AG04450 (cell line): ENCODE measurements at regions not wholly inside any gene's neighbourhood (a gene's known extent, or its start where the extent isn't known, plus 50 kb on each side); places are given as distances from the start of the nearest gene placed in this dataset.

ENCODE experiments used
- CTCF ChIA-PET: fragments of 300-600, 350-600 bp; formaldehyde crosslinking; extraction: SDS; loops from one replicate; lab custom pipeline; 2022; ENCODE audit warnings: antibody characterized with exemption, inconsistent platforms; lab: Charles Lee
- POLR2A ChIA-PET: fragments of 350-600 bp; formaldehyde crosslinking; extraction: SDS; loops from one replicate; lab custom pipeline; 2021; ENCODE audit warnings: antibody characterized with exemption, inconsistent platforms; lab: Yijun Ruan, JAX
- DNase-seq: peaks from one replicate; pipeline ENCODE4 v3.0.0-alpha.2; 2011; ENCODE audit warnings: low read depth, low spot score
- H3K27ac ChIP-seq: one replicate; pipeline ENCODE4 v1.5.1; 2012; ENCODE audit warnings: low read depth, low read length, control low read depth
- H3K27me3 ChIP-seq: one replicate; pipeline ENCODE4 v1.6.0; 2012; ENCODE audit warnings: low read length; ENCODE audit not compliant: control insufficient read depth, insufficient read depth
- H3K4me3 ChIP-seq: 2 replicates; pipeline ENCODE4 v1.5.1; 2011; ENCODE audit warnings: mild to moderate bottlenecking, low read depth, low read length, control low read depth
- H3K9me3 ChIP-seq: 2 replicates; pipeline ENCODE4 v1.5.1; 2012; ENCODE audit warnings: low read length; ENCODE audit not compliant: control insufficient read depth, insufficient read depth
- TF ChIP-seq, protein P1 (sequence below): IDR thresholded peaks from 2 replicates; pipeline ENCODE4 v1.5.1; 2011; ENCODE audit warnings: low read depth, low read length, control low read depth, inconsistent platforms

DNA sequence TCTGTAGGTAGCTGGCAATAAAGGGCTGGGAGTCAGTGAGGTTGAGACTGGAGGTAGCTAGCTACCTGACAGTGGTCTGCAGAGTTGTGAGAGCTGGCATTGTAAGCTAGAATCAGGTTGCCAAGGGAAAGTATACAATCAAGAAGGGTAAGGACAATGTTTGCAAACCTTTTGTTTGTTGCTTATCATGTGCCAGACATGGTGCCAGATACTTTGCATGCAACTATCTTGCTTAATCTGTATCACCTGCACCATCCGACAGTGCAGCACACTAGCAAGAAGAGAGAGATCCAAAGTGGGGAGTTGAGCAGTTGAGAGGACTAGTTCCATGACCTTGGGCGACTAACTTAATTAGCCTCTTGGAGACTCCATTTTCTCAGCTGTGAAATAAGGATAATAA lies 236.4 kb downstream of the PDCD6IP start:
- ChIA-PET CTCF (interaction anchor here (0.9 to 1.1 kb wide), 2 partner anchors 53 to 225 kb away, joined by 3 read pairs; no protein-coding TSS in a partner anchor), POLR2A (no interaction called here)
- Histone ChIP-seq H3K4me3 (no peak overlapping the region), H3K27ac (no peak overlapping the region), H3K27me3 (no peaks in the 10 kb centered on the region), H3K9me3 (no peaks in the 10 kb centered on the region)
- no peak for DNase-seq
- TF ChIP-seq, protein P1, sequence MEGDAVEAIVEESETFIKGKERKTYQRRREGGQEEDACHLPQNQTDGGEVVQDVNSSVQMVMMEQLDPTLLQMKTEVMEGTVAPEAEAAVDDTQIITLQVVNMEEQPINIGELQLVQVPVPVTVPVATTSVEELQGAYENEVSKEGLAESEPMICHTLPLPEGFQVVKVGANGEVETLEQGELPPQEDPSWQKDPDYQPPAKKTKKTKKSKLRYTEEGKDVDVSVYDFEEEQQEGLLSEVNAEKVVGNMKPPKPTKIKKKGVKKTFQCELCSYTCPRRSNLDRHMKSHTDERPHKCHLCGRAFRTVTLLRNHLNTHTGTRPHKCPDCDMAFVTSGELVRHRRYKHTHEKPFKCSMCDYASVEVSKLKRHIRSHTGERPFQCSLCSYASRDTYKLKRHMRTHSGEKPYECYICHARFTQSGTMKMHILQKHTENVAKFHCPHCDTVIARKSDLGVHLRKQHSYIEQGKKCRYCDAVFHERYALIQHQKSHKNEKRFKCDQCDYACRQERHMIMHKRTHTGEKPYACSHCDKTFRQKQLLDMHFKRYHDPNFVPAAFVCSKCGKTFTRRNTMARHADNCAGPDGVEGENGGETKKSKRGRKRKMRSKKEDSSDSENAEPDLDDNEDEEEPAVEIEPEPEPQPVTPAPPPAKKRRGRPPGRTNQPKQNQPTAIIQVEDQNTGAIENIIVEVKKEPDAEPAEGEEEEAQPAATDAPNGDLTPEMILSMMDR = no peak

DNA sequence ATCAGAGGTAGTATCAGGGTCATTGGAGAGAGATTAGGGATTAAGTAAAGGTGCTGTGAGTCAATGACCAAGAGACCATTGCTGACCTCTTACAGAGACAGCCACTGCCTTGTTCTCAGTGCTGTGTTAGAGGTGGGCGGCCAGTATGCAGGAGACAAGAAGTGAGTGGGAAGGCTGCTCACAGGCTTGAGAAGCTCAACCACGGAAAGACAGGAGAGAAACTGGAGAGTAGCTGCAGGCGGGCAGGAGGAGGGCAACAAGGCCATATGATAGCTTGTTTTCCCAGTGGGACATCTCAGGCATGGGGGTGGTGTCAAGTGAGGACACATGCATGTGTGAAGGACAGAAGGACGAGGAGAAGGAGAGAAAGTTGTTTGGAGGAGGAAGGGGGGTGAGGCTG lies 237.3 kb downstream of the PDCD6IP start:
- Histone ChIP-seq H3K4me3 (no peak overlapping the region), H3K27ac (no peak overlapping the region), H3K27me3 (no peaks in the 10 kb centered on the region), H3K9me3 (no peaks in the 10 kb centered on the region)
- POLR2A ChIA-PET = no interaction called here
- DNase-seq = no peak
- CTCF ChIA-PET = interaction anchor here (0.9 to 1.1 kb wide), 2 partner anchors 54 to 224 kb away, joined by 3 read pairs; no protein-coding TSS in a partner anchor
- TF ChIP-seq, protein P1 = no peak

DNA sequence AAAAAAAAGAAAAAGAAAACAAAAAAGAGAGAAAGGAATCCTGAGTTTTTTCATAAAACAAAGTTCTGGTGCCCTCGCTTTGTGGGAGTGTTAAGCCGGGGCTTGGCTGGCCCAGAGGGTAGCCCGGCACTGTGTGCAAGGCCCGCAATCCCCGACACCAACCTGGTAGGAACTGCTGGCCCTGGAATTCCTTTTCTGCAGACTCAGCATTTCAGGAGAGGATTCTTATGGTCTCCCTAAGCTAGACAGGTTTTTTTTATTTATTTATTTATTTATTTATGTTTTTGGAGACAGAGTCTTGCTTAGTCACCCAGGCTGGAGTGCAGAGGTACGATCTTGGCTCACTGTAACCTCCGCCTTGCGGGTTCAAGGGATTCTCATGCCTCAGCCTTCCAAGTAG lies 238.8 kb downstream of the PDCD6IP start:
- no peak for DNase-seq
- H3K4me3 ChIP-seq = no peak overlapping the region
- TF ChIP-seq, protein P1 = no peak
- POLR2A ChIA-PET = no interaction called here
- no peak overlapping the region for H3K27ac ChIP-seq
- CTCF ChIA-PET = interaction anchor here (1.2 kb wide), 1 partner anchor 57 kb away, joined by 3 read pairs; no protein-coding TSS in a partner anchor
- H3K27me3 ChIP-seq = no peaks in the 10 kb centered on the region
- H3K9me3 ChIP-seq = no peaks in the 10 kb centered on the region

DNA sequence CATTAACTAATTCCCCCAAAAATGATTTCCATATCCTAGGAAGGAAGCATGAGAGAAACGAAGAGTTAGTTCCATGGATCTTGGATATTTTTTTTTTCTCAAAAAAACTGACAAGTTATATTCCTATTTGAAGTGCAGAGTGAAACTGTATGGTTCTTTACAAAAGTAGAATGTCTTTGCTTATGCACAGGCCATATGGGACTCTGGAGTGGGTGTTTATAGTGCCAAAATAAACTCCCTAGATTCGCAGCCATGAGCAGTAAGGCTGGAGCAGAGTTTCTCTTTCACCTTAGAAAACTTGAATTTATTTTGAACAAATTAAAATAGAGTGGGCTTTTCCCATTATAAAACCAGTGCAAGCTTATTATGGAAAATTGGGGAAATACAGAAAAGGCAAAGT lies 239.7 kb downstream of the PDCD6IP start:
- CTCF ChIA-PET = interaction anchor here (1.2 kb wide), 1 partner anchor 58 kb away, joined by 3 read pairs; no protein-coding TSS in a partner anchor
- no peak for DNase-seq
- TF ChIP-seq, protein P1 = no peak
- Histone ChIP-seq H3K27me3 (no peaks in the 10 kb centered on the region), H3K9me3 (no peaks in the 10 kb centered on the region), H3K4me3 (no peak overlapping the region), H3K27ac (no peak overlapping the region)
- POLR2A ChIA-PET = no interaction called here

DNA sequence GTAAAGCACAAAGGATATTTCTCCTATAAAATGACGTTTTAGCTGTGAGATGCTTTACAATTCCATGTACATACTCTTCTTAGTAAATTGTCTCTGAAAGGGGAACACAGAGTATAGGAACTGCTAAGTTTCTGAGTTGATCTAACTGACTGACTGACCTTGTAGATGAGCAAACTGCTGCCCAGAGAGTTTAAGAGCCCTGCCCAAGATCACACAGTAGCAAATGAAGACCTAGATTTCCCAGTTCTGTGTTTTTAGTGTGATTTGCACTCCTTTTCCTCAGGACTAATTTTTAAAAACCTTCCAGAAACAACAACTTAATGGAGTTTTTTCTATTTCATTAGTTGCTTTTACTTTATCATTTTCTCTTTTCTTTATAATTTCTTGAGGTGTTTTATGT lies 247.7 kb downstream of the PDCD6IP start:
- DNase-seq = no peak
- POLR2A ChIA-PET = no interaction called here
- H3K27ac ChIP-seq = no peak overlapping the region
- peaks cover 5% of the 10 kb centered on the region for H3K27me3 ChIP-seq
- TF ChIP-seq, protein P1 = no peak
- no peaks in the 10 kb centered on the region for H3K9me3 ChIP-seq
- CTCF ChIA-PET = no interaction called here
- H3K4me3 ChIP-seq = no peak overlapping the region
